Esophagus (tissue), 2 donors: ENCODE measurements at regions not wholly inside any gene's neighbourhood (a gene's known extent, or its start where the extent isn't known, plus 50 kb on each side); places are given as distances from the start of the nearest gene placed in this dataset.
"Not testable (repeated sequence)": the region's sequence is repeated elsewhere in the genome, so short reads cannot be mapped to it uniquely, and the experiment has no call there.

ENCODE experiments used
- H3K27ac ChIP-seq, 2 donors: one replicate each; pipeline ENCODE4 v1.5.1; 2013; ENCODE audit warnings: low read depth in 2 of 2, mild to moderate bottlenecking in 2 of 2, inconsistent platforms in 1 of 2, low read length in 1 of 2, moderate library complexity in 1 of 2
- H3K27me3 ChIP-seq, 2 donors: one replicate each; pipeline ENCODE4 v1.6.1; 2013; ENCODE audit warnings: low read length in 2 of 2, control low read depth in 1 of 2, mild to moderate bottlenecking in 1 of 2; ENCODE audit not compliant: insufficient read depth in 2 of 2, control insufficient read depth in 1 of 2
- H3K36me3 ChIP-seq, 2 donors: one replicate each; pipeline ENCODE4 v1.6.1; 2013; ENCODE audit warnings: low read length in 1 of 2; ENCODE audit not compliant: control insufficient read depth in 2 of 2, insufficient read depth in 2 of 2
- H3K4me1 ChIP-seq, 2 donors: one replicate each; pipeline ENCODE4 v1.6.1; 2013; ENCODE audit warnings: low read length in 1 of 2; ENCODE audit not compliant: control insufficient read depth in 2 of 2, insufficient read depth in 2 of 2
- H3K4me3 ChIP-seq, 2 donors: one replicate each; pipeline ENCODE4 v1.5.1; 2013; ENCODE audit warnings: low read length in 2 of 2, mild to moderate bottlenecking in 2 of 2, low read depth in 1 of 2, moderate library complexity in 1 of 2
- H3K9me3 ChIP-seq, 2 donors: one replicate each; pipeline ENCODE4 v1.6.1; 2013; ENCODE audit warnings: mild to moderate bottlenecking in 2 of 2, low read depth in 1 of 2, low read length in 1 of 2, moderate library complexity in 1 of 2; ENCODE audit not compliant: control insufficient read depth in 2 of 2, insufficient read depth in 1 of 2
- WGBS, 2 donors: extraction: QIAGEN DNeasy Blood & Tissue Kit; methylation state at CpG; one replicate each; pipeline ENCODE4 v1.1.7; 2013; 5-methylcytosine and 5-hydroxymethylcytosine counted together
- donor health status: healthy with polysubstance abuse.
- donor health status: Bipolar disorder and iron deficiency.

GRCh38 chr4:158428242-158428641 is 93.4 kb upstream of the RXFP1 start:
- Histone ChIP-seq H3K9me3 (no peaks in the 10 kb centered on the region), H3K27ac (no peak overlapping the region), H3K27me3 (no peaks in the 10 kb centered on the region), H3K4me3 (no peak overlapping the region), H3K4me1 (no peaks in the 10 kb centered on the region), H3K36me3 (no peaks in the 10 kb centered on the region)

- no peak overlapping the region for H3K4me3 ChIP-seq
- no peaks in the 10 kb centered on the region for H3K27me3 ChIP-seq
- no peak overlapping the region for H3K27ac ChIP-seq
- no peaks in the 10 kb centered on the region for H3K9me3 ChIP-seq
- H3K36me3 ChIP-seq, result no peaks in the 10 kb centered on the region
- no peaks in the 10 kb centered on the region for H3K4me1 ChIP-seq
Measured at GRCh38 chr4:158442736-158443135, 78.9 kb upstream of the RXFP1 start.

- H3K4me1 ChIP-seq, result no peaks in the 10 kb centered on the region
- WGBS, 2 donors, result 57 to 73% methylated on average over 1 of the region's 1 CpG
- no peak overlapping the region for H3K27ac ChIP-seq
Measured at GRCh38 chr4:158443731-158444130, 78.0 kb upstream of the RXFP1 start.

GRCh38 chr4:158444621-158445020 is 77.1 kb upstream of the RXFP1 start:
- Histone ChIP-seq H3K36me3 (no peaks in the 10 kb centered on the region), H3K27ac (no peak overlapping the region), H3K4me1 (no peaks in the 10 kb centered on the region), H3K9me3 (no peaks in the 10 kb centered on the region), H3K27me3 (no peaks in the 10 kb centered on the region), H3K4me3 (no peak overlapping the region)
- 71 to 76% methylated on average over 1 of the region's 1 CpG for WGBS, 2 donors

More at GRCh38 chr4:158443731-158444130, 78.0 kb upstream of the RXFP1 start:
- Histone ChIP-seq H3K36me3 (no peaks in the 10 kb centered on the region), H3K9me3 (no peaks in the 10 kb centered on the region), H3K27me3 (no peaks in the 10 kb centered on the region), H3K4me3 (no peak overlapping the region)

GRCh38 chr4:158446106-158446505 is 75.6 kb upstream of the RXFP1 start:
- Histone ChIP-seq H3K9me3 (no peaks in the 10 kb centered on the region), H3K4me1 (no peaks in the 10 kb centered on the region), H3K27me3 (no peaks in the 10 kb centered on the region), H3K36me3 (no peaks in the 10 kb centered on the region), H3K27ac (no peak overlapping the region), H3K4me3 (no peak overlapping the region)
- 61 to 64% methylated on average over 2 of the region's 2 CpGs for WGBS, 2 donors

GRCh38 chr4:158450741-158451140 is 70.9 kb upstream of the RXFP1 start:
- H3K27ac ChIP-seq, result no peak overlapping the region
- no peaks in the 10 kb centered on the region for H3K27me3 ChIP-seq
- no peaks in the 10 kb centered on the region for H3K4me1 ChIP-seq
- H3K4me3 ChIP-seq, result no peak overlapping the region
- WGBS, 2 donors, result 56 to 66% methylated on average over 1 of the region's 1 CpG
- no peaks in the 10 kb centered on the region for H3K36me3 ChIP-seq
- no peaks in the 10 kb centered on the region for H3K9me3 ChIP-seq

- not testable (repeated sequence) for H3K27me3 ChIP-seq, H3K4me3 ChIP-seq, H3K9me3 ChIP-seq, H3K4me1 ChIP-seq, H3K36me3 ChIP-seq, H3K27ac ChIP-seq
- 88 to 94% methylated on average over 1 of the region's 1 CpG for WGBS, 2 donors
Measured at GRCh38 chr4:158452116-158452515, 69.6 kb upstream of the RXFP1 start.

GRCh38 chr4:158458271-158458895 is 63.3 kb upstream of the RXFP1 start:
- no peak overlapping the region for H3K4me3 ChIP-seq
- H3K27me3 ChIP-seq, result no peaks in the 10 kb centered on the region
- H3K27ac ChIP-seq, result no peak overlapping the region
- H3K4me1 ChIP-seq, result no peaks in the 10 kb centered on the region
- WGBS, 2 donors, result 82 to 87% methylated on average over 2 of the region's 2 CpGs
- H3K36me3 ChIP-seq, result no peaks in the 10 kb centered on the region
- H3K9me3 ChIP-seq, result peaks cover 0 to 3% of the 10 kb centered on the region in 2 donors

- Histone ChIP-seq H3K36me3 (no peaks in the 10 kb centered on the region), H3K4me1 (no peaks in the 10 kb centered on the region), H3K27me3 (no peaks in the 10 kb centered on the region), H3K27ac (no peak overlapping the region), H3K9me3 (peaks cover 0 to 3% of the 10 kb centered on the region in 2 donors), H3K4me3 (no peak overlapping the region)
Measured at GRCh38 chr4:158459085-158459820, 62.4 kb upstream of the RXFP1 start.

- H3K4me3 ChIP-seq, result no peak overlapping the region
- WGBS, 2 donors, result 56 to 67% methylated on average over 2 of the region's 2 CpGs
- no peaks in the 10 kb centered on the region for H3K27me3 ChIP-seq
- no peaks in the 10 kb centered on the region for H3K4me1 ChIP-seq
- peaks cover 0 to 3% of the 10 kb centered on the region in 2 donors for H3K9me3 ChIP-seq
- H3K27ac ChIP-seq, result no peak overlapping the region
- H3K36me3 ChIP-seq, result no peaks in the 10 kb centered on the region
Measured at GRCh38 chr4:158461336-158461735, 60.3 kb upstream of the RXFP1 start.
